HepG2 (cell line): ENCODE measurements at regions not wholly inside any gene's neighbourhood (a gene's known extent, or its start where the extent isn't known, plus 50 kb on each side); places are given as distances from the start of the nearest gene placed in this dataset.

ENCODE experiments used
- KDM5A ChIP-seq: fragments of 200-600 bp; sonication (generic); IDR thresholded peaks from 2 replicates; pipeline ENCODE4 v1.7.0; 2018; ENCODE audit warnings: antibody characterized with exemption, mild to moderate bottlenecking, low read length, borderline replicate concordance
- SNAPC5 ChIP-seq: sonication (generic); formaldehyde crosslinking; IDR thresholded peaks from 2 replicates; pipeline ENCODE4 v1.8.1; 2023; ENCODE audit warnings: mild to moderate bottlenecking, missing genetic modification reagents, borderline replicate concordance
- ZHX1 ChIP-seq: sonication (generic); formaldehyde crosslinking; IDR thresholded peaks from 2 replicates; pipeline ENCODE4 v1.8.1; 2022; ENCODE audit warnings: low read depth, mild to moderate bottlenecking, missing genetic modification reagents
- ZNF639 ChIP-seq: conservative IDR thresholded peaks from 2 replicates; pipeline ENCODE4 v1.6.1; 2018; ENCODE audit warnings: missing genetic modification reagents

GRCh38 chr1:87428883-87429282, 100.2 kb downstream of the LMO4 start:
- no peak for TF ChIP-seq ZHX1 (CRISPR knock-in tag)
- TF ChIP-seq SNAPC5 (CRISPR knock-in tag), result no peak
- TF ChIP-seq ZNF639 (CRISPR knock-in tag), result no peak
- no peak for TF ChIP-seq KDM5A
